Activated CD8-positive, alpha-beta memory T cell treated with anti-CD3 and anti-CD28 coated beads for 36 hours (primary cell): ENCODE measurements at regions not wholly inside any gene's neighbourhood (a gene's known extent, or its start where the extent isn't known, plus 50 kb on each side); places are given as distances from the start of the nearest gene placed in this dataset.

Experiments used
- CTCF ChIA-PET: fragments of 350-600 bp; sonication (Branson Sonifier 250); formaldehyde crosslinking; loops from one replicate; lab custom pipeline; 2021; ENCODE audit warnings: antibody characterized with exemption; lab: Charles Lee
- POLR2A ChIA-PET: fragments of 350-600 bp; sonication (Branson Sonifier 250); formaldehyde crosslinking; loops from one replicate; lab custom pipeline; 2021; ENCODE audit warnings: antibody characterized with exemption; lab: Charles Lee

DNA sequence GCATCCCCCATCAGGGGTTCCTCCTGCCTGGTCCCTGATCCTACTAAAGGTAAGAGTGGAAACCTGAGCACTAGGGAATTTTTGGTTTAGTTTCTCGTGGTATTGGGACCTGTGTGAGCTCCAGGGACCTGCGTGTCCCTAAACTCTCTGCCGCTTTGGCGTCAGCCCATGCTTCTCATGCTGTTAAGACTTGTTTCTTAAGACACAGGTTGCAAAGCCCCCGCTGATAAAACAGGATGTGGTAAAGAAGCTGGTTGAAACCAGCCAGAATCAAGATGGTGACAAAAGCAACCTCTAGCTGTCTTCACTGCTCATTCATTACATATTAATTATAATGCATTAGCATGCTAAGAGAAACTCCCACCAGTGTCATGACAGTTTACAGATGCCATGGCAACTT lies 64.6 kb downstream of the LYZL4 start:
- ChIA-PET CTCF (no interaction called here), POLR2A (no interaction called here)

DNA sequence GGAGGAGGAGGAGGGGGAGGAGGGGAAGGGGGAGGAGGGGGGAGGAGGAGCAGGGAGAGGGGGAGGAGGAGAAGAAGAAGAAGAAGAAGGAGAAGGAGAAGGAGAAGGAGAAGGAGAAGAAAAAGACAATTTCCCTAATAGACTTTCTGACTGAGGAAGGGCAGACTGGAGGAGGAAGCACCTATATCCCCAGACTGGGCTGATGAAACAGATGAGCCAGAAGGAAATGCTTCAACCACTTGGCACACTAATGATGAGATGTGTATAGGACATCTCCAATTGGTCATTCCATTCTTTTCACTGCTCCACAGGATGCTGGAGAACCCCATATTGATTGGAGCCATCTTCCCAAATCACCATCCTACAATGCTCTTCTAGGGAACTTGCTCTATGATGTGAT lies 69.9 kb downstream of the LYZL4 start:
- ChIA-PET CTCF (no interaction called here), POLR2A (no interaction called here)

DNA sequence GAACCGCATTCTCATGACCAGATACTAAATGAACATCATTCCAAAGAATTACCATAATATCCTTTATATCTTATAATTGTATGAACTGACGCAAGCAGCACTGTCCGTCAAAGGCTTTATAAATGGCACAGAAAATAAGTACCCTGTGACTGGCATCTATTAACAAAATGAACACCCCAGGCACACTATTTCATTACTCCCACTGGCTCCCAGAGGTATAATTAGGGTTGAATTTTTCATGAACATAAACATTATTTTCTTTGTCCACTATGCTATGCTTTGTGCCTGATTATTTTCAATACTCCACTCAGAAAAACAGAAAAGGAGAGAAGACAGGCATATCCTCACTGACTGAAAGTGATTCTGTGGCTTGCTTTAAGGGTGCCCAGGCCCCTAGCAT lies 71.1 kb downstream of the LYZL4 start:
- ChIA-PET CTCF (interaction anchor here (1.9 kb wide), 1 partner anchor 25 kb away, joined by 3 read pairs; no protein-coding TSS in a partner anchor), POLR2A (no interaction called here)

DNA sequence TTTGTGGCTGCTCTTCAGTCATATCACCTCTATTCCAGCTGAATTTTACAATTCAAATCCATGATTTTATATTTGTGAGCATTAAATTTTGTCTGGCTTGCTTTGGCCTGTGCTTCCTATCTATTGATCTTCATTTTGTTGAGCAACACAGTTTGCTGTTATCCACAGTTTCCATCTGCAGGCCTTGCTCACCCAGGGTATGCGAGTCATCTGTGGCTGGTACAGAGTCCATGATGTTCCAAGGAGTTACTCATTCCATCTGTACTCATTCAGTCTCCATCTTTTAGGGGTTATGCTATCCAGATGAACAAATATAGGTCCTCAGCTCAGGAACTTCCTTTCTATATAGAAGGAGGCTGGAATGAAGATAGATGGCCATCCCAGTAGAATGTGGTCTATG lies 70.1 kb upstream of the CCK start:
- CTCF ChIA-PET = interaction anchor here (0.6 kb wide), 2 partner anchors 47 to 257 kb away, joined by 4 read pairs; no protein-coding TSS in a partner anchor
- POLR2A ChIA-PET = no interaction called here

DNA sequence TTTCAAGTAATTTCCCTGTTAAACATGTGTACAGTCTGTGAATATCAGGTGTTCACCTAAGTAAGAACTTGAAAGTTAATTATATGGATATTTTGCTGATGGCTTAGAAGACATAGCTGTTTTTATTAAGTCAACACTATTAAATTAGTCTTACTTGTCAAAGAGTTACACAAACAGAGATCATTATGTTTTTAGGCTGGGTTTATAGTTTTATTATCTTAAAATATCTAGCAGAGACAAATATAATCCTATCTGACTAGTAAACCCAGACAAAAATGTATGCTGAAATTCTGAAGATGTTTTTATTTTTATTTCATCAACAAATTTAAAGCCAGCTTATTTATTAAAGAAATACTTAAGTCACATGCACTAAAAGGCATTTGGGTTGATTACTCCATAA lies 51.2 kb upstream of the CCK start:
- ChIA-PET CTCF (no interaction called here), POLR2A (no interaction called here)
